WERI-Rb-1 (cell line): ENCODE measurements at regions not wholly inside any gene's neighbourhood (a gene's known extent, or its start where the extent isn't known, plus 50 kb on each side); places are given as distances from the start of the nearest gene placed in this dataset.

Experiments
- DNase-seq: peaks from one replicate; pipeline ENCODE4 v3.0.0-alpha.2; 2020
- H3K27ac ChIP-seq: fragments of 250-450 bp; sonication (Bioruptor Pico); 2 replicates; pipeline ENCODE4 v1.5.1; 2020; ENCODE audit warnings: mild to moderate bottlenecking, moderate library complexity
- H3K27me3 ChIP-seq: fragments of 250-450 bp; sonication (Bioruptor Pico); 2 replicates; pipeline ENCODE4 v1.5.1; 2021; ENCODE audit warnings: mild to moderate bottlenecking, low read depth, moderate library complexity; ENCODE audit not compliant: insufficient read depth, severe bottlenecking
- H3K36me3 ChIP-seq: fragments of 250-450 bp; sonication (Bioruptor Pico); 2 replicates; pipeline ENCODE4 v1.5.1; 2020; ENCODE audit warnings: mild to moderate bottlenecking, moderate library complexity
- H3K4me3 ChIP-seq: 2 replicates; pipeline ENCODE4 v1.5.1; 2011; ENCODE audit warnings: low read depth, mild to moderate bottlenecking, control low read depth, low read length
- H3K9me3 ChIP-seq: fragments of 250-450 bp; sonication (Bioruptor Pico); 2 replicates; pipeline ENCODE4 v1.5.1; 2021; ENCODE audit warnings: mild to moderate bottlenecking, moderate library complexity; ENCODE audit not compliant: severe bottlenecking
- CTCF ChIP-seq: IDR thresholded peaks from 2 replicates; pipeline ENCODE4 v1.5.1; 2011; ENCODE audit warnings: low read depth, mild to moderate bottlenecking, control low read depth, inconsistent platforms, low read length

- H3K9me3 ChIP-seq, result no peaks in the 10 kb centered on the region
- no peak overlapping the region for H3K27ac ChIP-seq
- no peak for DNase-seq
- H3K4me3 ChIP-seq, result no peak overlapping the region
- no peak for TF ChIP-seq CTCF
- H3K27me3 ChIP-seq, result peaks cover 34% of the 10 kb centered on the region
- H3K36me3 ChIP-seq, result no peaks in the 10 kb centered on the region
Observed at GRCh38 chr9:1415146-1415545, 365.0 kb downstream of the DMRT2 start.

GRCh38 chr9:1416261-1416660, 366.1 kb downstream of the DMRT2 start:
- no peak overlapping the region for H3K27ac ChIP-seq
- DNase-seq, result no peak
- no peaks in the 10 kb centered on the region for H3K9me3 ChIP-seq
- no peak for TF ChIP-seq CTCF
- H3K27me3 ChIP-seq, result peaks cover 35% of the 10 kb centered on the region
- H3K4me3 ChIP-seq, result no peak overlapping the region
- no peaks in the 10 kb centered on the region for H3K36me3 ChIP-seq

GRCh38 chr9:1421436-1421835, 371.3 kb downstream of the DMRT2 start:
- no peaks in the 10 kb centered on the region for H3K36me3 ChIP-seq
- TF ChIP-seq CTCF, result no peak
- DNase-seq, result no peak

GRCh38 chr9:1427875-1428274, 377.7 kb downstream of the DMRT2 start:
- DNase-seq, result no peak

More at GRCh38 chr9:1421436-1421835, 371.3 kb downstream of the DMRT2 start:
- Histone ChIP-seq H3K27me3 (peaks cover 22% of the 10 kb centered on the region), H3K9me3 (no peaks in the 10 kb centered on the region), H3K4me3 (no peak overlapping the region), H3K27ac (no peak overlapping the region)

GRCh38 chr9:1429297-1429696, 379.1 kb downstream of the DMRT2 start:
- no peak overlapping the region for H3K4me3 ChIP-seq
- peak; percentile 34; the same call in 1 of the 2 replicates for TF ChIP-seq CTCF
- no peaks in the 10 kb centered on the region for H3K9me3 ChIP-seq
- DNase-seq, result peak; percentile 10
- H3K27me3 ChIP-seq, result peaks cover 67% of the 10 kb centered on the region
- H3K27ac ChIP-seq, result no peak overlapping the region
- H3K36me3 ChIP-seq, result no peaks in the 10 kb centered on the region

More at GRCh38 chr9:1427875-1428274, 377.7 kb downstream of the DMRT2 start:
- Histone ChIP-seq H3K9me3 (no peaks in the 10 kb centered on the region), H3K27ac (no peak overlapping the region), H3K36me3 (no peaks in the 10 kb centered on the region), H3K27me3 (peaks cover 57% of the 10 kb centered on the region), H3K4me3 (no peak overlapping the region)
- TF ChIP-seq CTCF, result no peak

- no peak for DNase-seq
- Histone ChIP-seq H3K27me3 (peaks cover 76% of the 10 kb centered on the region), H3K27ac (no peak overlapping the region), H3K9me3 (no peaks in the 10 kb centered on the region), H3K4me3 (no peak overlapping the region), H3K36me3 (no peaks in the 10 kb centered on the region)
- no peak for TF ChIP-seq CTCF
Observed at GRCh38 chr9:1431461-1431860, 381.3 kb downstream of the DMRT2 start.
